Ascending aorta (tissue), 2 donors: ENCODE measurements at regions not wholly inside any gene's neighbourhood (a gene's known extent, or its start where the extent isn't known, plus 50 kb on each side); places are given as distances from the start of the nearest gene placed in this dataset.

Experiments used
- DNase-seq, 2 donors: peaks; one replicate each; pipeline ENCODE4 v3.0.0-alpha.2; 2019; ENCODE audit warnings: low spot score in 2 of 2
- H3K27ac ChIP-seq, 2 donors: fragments of 200-600 bp; sonication (generic); one replicate each; pipeline ENCODE4 v1.5.1; 2016 to 2017; ENCODE audit warnings: mild to moderate bottlenecking in 1 of 2
- H3K27me3 ChIP-seq: fragments of 200-600 bp; sonication (generic); one replicate; pipeline ENCODE4 v1.5.1; 2017
- H3K36me3 ChIP-seq, 2 donors: fragments of 200-600 bp; sonication (generic); one replicate each; pipeline ENCODE4 v1.5.1; 2016
- H3K4me1 ChIP-seq, 2 donors: fragments of 200-600 bp; sonication (generic); one replicate each; pipeline ENCODE4 v1.5.1; 2016 to 2017; ENCODE audit warnings: mild to moderate bottlenecking in 1 of 2
- H3K4me3 ChIP-seq, 2 donors: fragments of 200-600 bp; sonication (generic); one replicate each; pipeline ENCODE4 v1.5.1; 2016 to 2017; ENCODE audit warnings: mild to moderate bottlenecking in 1 of 2
- H3K9me3 ChIP-seq, 2 donors: fragments of 200-600 bp; sonication (generic); one replicate each; pipeline ENCODE4 v1.5.1; 2016
- CTCF ChIP-seq, 3 experiments: fragments of 200-600 bp in 2 of 3; fragments of 450-650 bp in 1 of 3; sonication (generic) in 2 of 3; IDR thresholded peaks; one replicate each; pipeline ENCODE4 v1.5.1; 2016 to 2019; ENCODE audit warnings: antibody characterized with exemption in 3 of 3, mild to moderate bottlenecking in 1 of 3, moderate library complexity in 1 of 3
- intact Hi-C: fragments of 100-400 bp; cut with DNase I; formaldehyde crosslinking; loops from one replicate; pipeline ENCODE4 v1.15.1; 2023

- no peak for TF ChIP-seq CTCF (IDR thresholded peaks at IDR 0.05)
- Histone ChIP-seq H3K27me3 (no peaks in the 10 kb centered on the region), H3K9me3 (no peaks in the 10 kb centered on the region), H3K4me1 (no peaks in the 10 kb centered on the region), H3K27ac (no peak overlapping the region), H3K36me3 (no peaks in the 10 kb centered on the region), H3K4me3 (no peak overlapping the region)
- DNase-seq, result no peak
- intact Hi-C loops, result no loop called here
Observed at GRCh38 chr6:164243949-164244348, 829.4 kb downstream of the QKI start.

GRCh38 chr6:164243012-164243610 lies 828.6 kb downstream of the QKI start:
- TF ChIP-seq CTCF (IDR thresholded peaks at IDR 0.05), result no peak
- no peaks in the 10 kb centered on the region for H3K27me3 ChIP-seq
- no peak overlapping the region for H3K4me3 ChIP-seq
- no peaks in the 10 kb centered on the region for H3K4me1 ChIP-seq
- intact Hi-C loops, result no loop called here
- H3K36me3 ChIP-seq, result no peaks in the 10 kb centered on the region
- no peak overlapping the region for H3K27ac ChIP-seq
- DNase-seq, result no peak
- H3K9me3 ChIP-seq, result no peaks in the 10 kb centered on the region

GRCh38 chr6:164230804-164231203 lies 816.3 kb downstream of the QKI start:
- no peak overlapping the region for H3K4me3 ChIP-seq
- no peak overlapping the region for H3K27ac ChIP-seq
- DNase-seq, result no peak
- H3K36me3 ChIP-seq, result no peaks in the 10 kb centered on the region
- no peaks in the 10 kb centered on the region for H3K4me1 ChIP-seq
- intact Hi-C loops, result no loop called here
- TF ChIP-seq CTCF (IDR thresholded peaks at IDR 0.05), result no peak
- H3K9me3 ChIP-seq, result no peaks in the 10 kb centered on the region
- no peaks in the 10 kb centered on the region for H3K27me3 ChIP-seq

DNA sequence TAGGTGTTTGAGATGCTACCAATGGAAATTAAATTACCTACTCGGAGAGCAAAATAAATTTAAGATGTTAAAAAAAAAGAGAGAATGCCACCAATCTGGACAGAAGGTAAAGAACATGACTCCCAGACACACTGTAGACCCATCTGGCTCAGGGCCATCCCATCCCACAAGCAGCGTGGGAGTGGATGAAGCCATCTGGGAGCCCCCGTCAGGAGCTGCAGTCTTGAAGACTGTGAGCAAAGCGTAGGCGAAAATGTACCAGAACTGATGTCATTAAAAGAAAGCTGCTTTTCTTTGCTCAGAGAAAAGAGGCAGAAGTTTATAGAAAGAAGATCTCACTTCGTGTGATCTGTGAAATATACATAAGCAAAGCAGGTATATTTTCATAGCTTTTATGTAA lies 815.7 kb downstream of the QKI start:
- Histone ChIP-seq H3K4me1 (no peaks in the 10 kb centered on the region), H3K9me3 (no peaks in the 10 kb centered on the region), H3K27me3 (no peaks in the 10 kb centered on the region), H3K36me3 (no peaks in the 10 kb centered on the region), H3K4me3 (no peak overlapping the region), H3K27ac (no peak overlapping the region)
- DNase-seq, result no peak
- intact Hi-C loops, result no loop called here
- TF ChIP-seq CTCF (IDR thresholded peaks at IDR 0.05), result no peak

DNA sequence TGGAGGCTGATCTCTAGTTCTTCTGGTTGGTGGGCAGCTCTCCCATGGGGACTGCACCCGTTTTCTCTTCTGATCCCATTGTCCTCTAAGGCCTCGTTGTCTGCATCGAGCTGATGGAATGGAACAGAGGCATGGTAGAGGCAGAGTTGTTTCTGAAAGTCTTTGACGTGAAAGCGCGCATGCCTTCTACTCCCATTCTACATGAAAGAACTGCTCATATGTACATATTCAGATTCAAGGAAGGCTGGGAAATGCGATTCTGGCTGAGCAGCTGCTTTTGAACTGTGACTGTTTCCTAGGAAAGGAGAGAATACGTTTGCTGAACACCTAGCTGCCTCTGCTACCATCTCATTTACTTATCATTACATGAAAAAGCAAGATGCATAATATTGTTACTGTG lies 815.2 kb downstream of the QKI start:
- no peak overlapping the region for H3K27ac ChIP-seq
- intact Hi-C loops, result no loop called here
- H3K4me1 ChIP-seq, result no peaks in the 10 kb centered on the region
- H3K27me3 ChIP-seq, result no peaks in the 10 kb centered on the region
- no peaks in the 10 kb centered on the region for H3K36me3 ChIP-seq
- TF ChIP-seq CTCF (IDR thresholded peaks at IDR 0.05), result no peak
- H3K4me3 ChIP-seq, result no peak overlapping the region
- no peaks in the 10 kb centered on the region for H3K9me3 ChIP-seq
- DNase-seq, result no peak

GRCh38 chr6:164227952-164228522 lies 813.5 kb downstream of the QKI start:
- intact Hi-C loops, result no loop called here
- H3K4me1 ChIP-seq, result no peaks in the 10 kb centered on the region
- no peaks in the 10 kb centered on the region for H3K27me3 ChIP-seq
- DNase-seq, result no peak
- no peak overlapping the region for H3K27ac ChIP-seq
- no peak overlapping the region for H3K4me3 ChIP-seq
- H3K9me3 ChIP-seq, result no peaks in the 10 kb centered on the region
- H3K36me3 ChIP-seq, result no peaks in the 10 kb centered on the region
- no peak for TF ChIP-seq CTCF (IDR thresholded peaks at IDR 0.05)
